ENCODE measurements at regions not wholly inside any gene's neighbourhood (a gene's known extent, or its start where the extent isn't known, plus 50 kb on each side); places are given as distances from the start of the nearest gene placed in this dataset.

- TF ChIP-seq CTCF (optimal IDR thresholded peaks at IDR 0.05 in 1 of 3, IDR thresholded peaks at IDR 0.05 in 1 of 3, conservative IDR thresholded peaks at IDR 0.05 in 1 of 3; ENCODE audit: extremely low read depth in 1 of 3, insufficient read depth in 2 of 3, low read length in 3 of 3), result no peak
- TF ChIP-seq EZH2 (IDR thresholded peaks at IDR 0.05; ENCODE audit: low read length), result no peak
These were observed 111.4 kb upstream of the ARMC2 start for GRCh38 chr6:108736832-108737231.

Data from keratinocyte (primary cell).